Posterior vena cava (tissue), 2 donors: ENCODE measurements at regions not wholly inside any gene's neighbourhood (a gene's known extent, or its start where the extent isn't known, plus 50 kb on each side); places are given as distances from the start of the nearest gene placed in this dataset.

ENCODE experiments used
- DNase-seq: peaks from one replicate; pipeline ENCODE4 v3.0.0-alpha.2; 2020; ENCODE audit warnings: low spot score
- intact Hi-C, 2 donors: fragments of 100-400 bp; cut with DNase I; formaldehyde crosslinking; loops; one replicate each; pipeline versions ENCODE4 v1.14.1 to v1.14.2; 2022 to 2023
- donor health status: DM: yes; HTN: yes; CAD: no.
- donor health status: DM: yes; HTN: yes; CAD: no.

- intact Hi-C loops = no loop called here
- DNase-seq = no peak
Measured at GRCh38 chr2:16824472-16824871, 158.8 kb upstream of the CYRIA start.

GRCh38 chr2:16821692-16822091 lies 156.1 kb upstream of the CYRIA start:
- intact Hi-C loops = no loop called here
- no peak for DNase-seq

GRCh38 chr2:16818203-16818556 lies 152.5 kb upstream of the CYRIA start:
- DNase-seq = no peak
- intact Hi-C loops = no loop called here

- no peak for DNase-seq
- intact Hi-C loops = no loop called here
Measured at GRCh38 chr2:16817305-16818202, 151.9 kb upstream of the CYRIA start.

- no peak for DNase-seq
- intact Hi-C loops = no loop called here
Measured at GRCh38 chr2:16816522-16816921, 150.9 kb upstream of the CYRIA start.

GRCh38 chr2:16816016-16816415 lies 150.4 kb upstream of the CYRIA start:
- intact Hi-C loops = no loop called here
- no peak for DNase-seq

GRCh38 chr2:16813593-16813992 lies 148.0 kb upstream of the CYRIA start:
- intact Hi-C loops = no loop called here
- no peak for DNase-seq

- DNase-seq = no peak
- intact Hi-C loops = no loop called here
Measured at GRCh38 chr2:16798472-16798871, 132.8 kb upstream of the CYRIA start.

- intact Hi-C loops = no loop called here
- no peak for DNase-seq
Measured at GRCh38 chr2:16791496-16791895, 125.9 kb upstream of the CYRIA start.

- intact Hi-C loops = no loop called here
- DNase-seq = no peak
Measured at GRCh38 chr2:16785149-16785548, 119.5 kb upstream of the CYRIA start.

- intact Hi-C loops = no loop called here
- no peak for DNase-seq
Measured at GRCh38 chr2:16784652-16785051, 119.0 kb upstream of the CYRIA start.

GRCh38 chr2:16777123-16777870 lies 111.7 kb upstream of the CYRIA start:
- DNase-seq = no peak
- intact Hi-C loops = no loop called here

GRCh38 chr2:16775899-16776231 lies 110.2 kb upstream of the CYRIA start:
- no peak for DNase-seq
- intact Hi-C loops = no loop called here

- intact Hi-C loops = loop anchor here (5.0 kb wide), 2 partner anchors 372 to 532 kb away; no protein-coding TSS in a partner anchor
- no peak for DNase-seq
Measured at GRCh38 chr2:16774980-16775898, 109.6 kb upstream of the CYRIA start.

GRCh38 chr2:16774091-16774490 lies 108.5 kb upstream of the CYRIA start:
- no peak for DNase-seq
- intact Hi-C loops = loop anchor here (5.0 kb wide), 2 partner anchors 373 to 533 kb away; no protein-coding TSS in a partner anchor

- intact Hi-C loops = loop anchor here (5.0 kb wide), 2 partner anchors 374 to 534 kb away; no protein-coding TSS in a partner anchor
- DNase-seq = no peak
Measured at GRCh38 chr2:16773080-16773713, 107.6 kb upstream of the CYRIA start.

GRCh38 chr2:16767789-16768476 lies 102.3 kb upstream of the CYRIA start:
- intact Hi-C loops = no loop called here

GRCh38 chr2:16765356-16765755 lies 99.7 kb upstream of the CYRIA start:
- DNase-seq = no peak
- intact Hi-C loops = no loop called here

More at GRCh38 chr2:16767789-16768476, 102.3 kb upstream of the CYRIA start:
- DNase-seq = no peak

- DNase-seq = no peak
Measured at GRCh38 chr2:16764487-16764886, 98.9 kb upstream of the CYRIA start.

More at GRCh38 chr2:16764487-16764886, 98.9 kb upstream of the CYRIA start:
- intact Hi-C loops = no loop called here
